Keratinocyte (primary cell): ENCODE measurements at regions not wholly inside any gene's neighbourhood (a gene's known extent, or its start where the extent isn't known, plus 50 kb on each side); places are given as distances from the start of the nearest gene placed in this dataset.

Experiments
- DNase-seq: peaks from one replicate; pipeline ENCODE4 v3.0.0-alpha.2; 2011; ENCODE audit warnings: low read depth, missing footprints, low spot score
- FAIRE-seq: peaks from 2 replicates; lab custom pipeline; 2011; peaks lifted over from hg19 to GRCh38; lab: Jason Lieb, UNC
- H2AFZ ChIP-seq: 2 replicates; pipeline ENCODE4 v1.6.0; 2012; ENCODE audit warnings: low read length, control low read depth, inconsistent platforms; ENCODE audit not compliant: control insufficient read depth
- H3K27ac ChIP-seq: 2 replicates; pipeline ENCODE4 v1.5.1; 2011; ENCODE audit warnings: low read length; ENCODE audit not compliant: control insufficient read depth, insufficient read depth
- H3K27me3 ChIP-seq: 3 replicates; pipeline ENCODE4 v1.6.0; 2011; ENCODE audit warnings: low read length; ENCODE audit not compliant: control insufficient read depth, insufficient read depth; ENCODE audit errors: extremely low read depth
- H3K36me3 ChIP-seq, 2 experiments: 2 replicates in 1 of 2; 3 replicates in 1 of 2; pipeline ENCODE4 v1.5.1; 2011; ENCODE audit warnings: low read length in 2 of 2, mild to moderate bottlenecking in 1 of 2; ENCODE audit not compliant: control insufficient read depth in 2 of 2, insufficient read depth in 2 of 2; ENCODE audit errors: extremely low read depth in 1 of 2
- H3K4me1 ChIP-seq: 3 replicates; pipeline ENCODE4 v1.5.1; 2011; ENCODE audit warnings: low read length; ENCODE audit not compliant: control insufficient read depth, insufficient read depth; ENCODE audit errors: extremely low read depth
- H3K4me2 ChIP-seq: 3 replicates; pipeline ENCODE4 v1.6.0; 2011; ENCODE audit warnings: low read depth, low read length; ENCODE audit not compliant: control insufficient read depth, insufficient read depth; ENCODE audit errors: extremely low read depth
- H3K4me3 ChIP-seq, 3 experiments: fragments of 200-600 bp in 1 of 3; sonication (generic) in 1 of 3; 2 replicates in 2 of 3; 3 replicates in 1 of 3; pipeline ENCODE4 v1.5.1; 2011 to 2016; ENCODE audit warnings: low read length in 3 of 3, mild to moderate bottlenecking in 3 of 3, control low read depth in 2 of 3, inconsistent platforms in 1 of 3, low read depth in 1 of 3, mixed read lengths in 1 of 3, mixed run types in 1 of 3, moderate library complexity in 1 of 3; ENCODE audit not compliant: control insufficient read depth in 2 of 3, insufficient read depth in 2 of 3; ENCODE audit errors: extremely low read depth in 1 of 3
- H3K79me2 ChIP-seq: 2 replicates; pipeline ENCODE4 v1.6.0; 2012; ENCODE audit warnings: low read length; ENCODE audit not compliant: control insufficient read depth, insufficient read depth
- H3K9ac ChIP-seq: 3 replicates; pipeline ENCODE4 v1.6.0; 2011; ENCODE audit warnings: low read length; ENCODE audit not compliant: control insufficient read depth, insufficient read depth; ENCODE audit errors: extremely low read depth
- H3K9me1 ChIP-seq: 3 replicates; pipeline ENCODE4 v1.6.0; 2011; ENCODE audit warnings: low read length; ENCODE audit not compliant: control insufficient read depth, insufficient read depth; ENCODE audit errors: extremely low read depth
- H3K9me3 ChIP-seq: 2 replicates; pipeline ENCODE4 v1.5.1; 2012; ENCODE audit warnings: low read depth, low read length; ENCODE audit not compliant: control insufficient read depth
- H4K20me1 ChIP-seq: 3 replicates; pipeline ENCODE4 v1.6.0; 2011; ENCODE audit warnings: low read length; ENCODE audit not compliant: control insufficient read depth, insufficient read depth; ENCODE audit errors: extremely low read depth
- EZH2 ChIP-seq: IDR thresholded peaks from one replicate; pipeline ENCODE4 v1.6.1; 2012; ENCODE audit warnings: inconsistent platforms, mild to moderate bottlenecking, low read length, moderate library complexity
- dilution Hi-C: fragments of 300-500 bp; cut with MboI; formaldehyde crosslinking; loops from one replicate; pipeline ENCODE4 v1.7.0; 2020; ENCODE audit warnings: low sequenced_read_pairs; ENCODE audit not compliant: extremely low pct_ligation_motif_present
- TF ChIP-seq, protein P1 (sequence below), 3 experiments: IDR thresholded peaks in 1 of 3; conservative IDR thresholded peaks in 1 of 3; optimal IDR thresholded peaks in 1 of 3; 2 replicates in 2 of 3; 3 replicates in 1 of 3; pipeline versions ENCODE3 to v1.5.1; 2011; ENCODE audit warnings: low read length in 3 of 3, mild to moderate bottlenecking in 3 of 3, moderate library complexity in 2 of 3, control low read depth in 1 of 3, inconsistent platforms in 1 of 3; ENCODE audit not compliant: insufficient read depth in 2 of 3; ENCODE audit errors: extremely low read depth in 1 of 3

DNA sequence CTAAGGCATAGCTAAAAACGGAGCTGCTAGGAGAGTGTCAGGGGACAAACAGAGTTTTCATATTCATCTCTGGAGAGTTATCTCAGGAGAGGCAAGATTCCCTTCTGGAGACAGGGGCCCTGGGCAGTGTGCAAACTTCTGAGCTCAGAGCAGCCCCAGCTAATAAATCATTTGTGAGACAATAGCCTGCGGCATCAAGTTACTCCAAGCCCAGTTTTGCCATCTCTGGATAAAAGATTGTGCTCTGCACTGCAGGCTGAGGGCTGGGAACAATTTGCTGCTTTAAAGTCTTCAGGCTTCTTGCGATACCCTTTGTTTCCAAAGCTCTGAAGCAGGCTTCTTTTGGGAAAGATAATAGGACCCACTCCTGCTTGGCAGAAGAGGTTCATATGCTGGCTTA, 164.3 kb upstream of the BRINP1 start:
- H3K27ac ChIP-seq: no peak overlapping the region
- no peak overlapping the region for H3K9ac ChIP-seq
- no peaks in the 10 kb centered on the region for H3K9me1 ChIP-seq
- H3K4me1 ChIP-seq: no peaks in the 10 kb centered on the region
- H3K27me3 ChIP-seq: no peaks in the 10 kb centered on the region
- H3K36me3 ChIP-seq: no peaks in the 10 kb centered on the region
- TF ChIP-seq, protein P1, sequence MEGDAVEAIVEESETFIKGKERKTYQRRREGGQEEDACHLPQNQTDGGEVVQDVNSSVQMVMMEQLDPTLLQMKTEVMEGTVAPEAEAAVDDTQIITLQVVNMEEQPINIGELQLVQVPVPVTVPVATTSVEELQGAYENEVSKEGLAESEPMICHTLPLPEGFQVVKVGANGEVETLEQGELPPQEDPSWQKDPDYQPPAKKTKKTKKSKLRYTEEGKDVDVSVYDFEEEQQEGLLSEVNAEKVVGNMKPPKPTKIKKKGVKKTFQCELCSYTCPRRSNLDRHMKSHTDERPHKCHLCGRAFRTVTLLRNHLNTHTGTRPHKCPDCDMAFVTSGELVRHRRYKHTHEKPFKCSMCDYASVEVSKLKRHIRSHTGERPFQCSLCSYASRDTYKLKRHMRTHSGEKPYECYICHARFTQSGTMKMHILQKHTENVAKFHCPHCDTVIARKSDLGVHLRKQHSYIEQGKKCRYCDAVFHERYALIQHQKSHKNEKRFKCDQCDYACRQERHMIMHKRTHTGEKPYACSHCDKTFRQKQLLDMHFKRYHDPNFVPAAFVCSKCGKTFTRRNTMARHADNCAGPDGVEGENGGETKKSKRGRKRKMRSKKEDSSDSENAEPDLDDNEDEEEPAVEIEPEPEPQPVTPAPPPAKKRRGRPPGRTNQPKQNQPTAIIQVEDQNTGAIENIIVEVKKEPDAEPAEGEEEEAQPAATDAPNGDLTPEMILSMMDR (optimal IDR thresholded peaks at IDR 0.05 in 1 of 3, IDR thresholded peaks at IDR 0.05 in 1 of 3, conservative IDR thresholded peaks at IDR 0.05 in 1 of 3; ENCODE audit: extremely low read depth in 1 of 3, insufficient read depth in 2 of 3, low read length in 3 of 3): no peak
- H4K20me1 ChIP-seq: no peaks in the 10 kb centered on the region
- DNase-seq: no peak
- FAIRE-seq: no peak
- H3K4me3 ChIP-seq: no peak overlapping the region
- H3K4me2 ChIP-seq: no peak overlapping the region
- H3K9me3 ChIP-seq: no peaks in the 10 kb centered on the region
- no peaks in the 10 kb centered on the region for H3K79me2 ChIP-seq
- H2AFZ ChIP-seq: no peak overlapping the region
- dilution Hi-C loops: no loop called here

DNA sequence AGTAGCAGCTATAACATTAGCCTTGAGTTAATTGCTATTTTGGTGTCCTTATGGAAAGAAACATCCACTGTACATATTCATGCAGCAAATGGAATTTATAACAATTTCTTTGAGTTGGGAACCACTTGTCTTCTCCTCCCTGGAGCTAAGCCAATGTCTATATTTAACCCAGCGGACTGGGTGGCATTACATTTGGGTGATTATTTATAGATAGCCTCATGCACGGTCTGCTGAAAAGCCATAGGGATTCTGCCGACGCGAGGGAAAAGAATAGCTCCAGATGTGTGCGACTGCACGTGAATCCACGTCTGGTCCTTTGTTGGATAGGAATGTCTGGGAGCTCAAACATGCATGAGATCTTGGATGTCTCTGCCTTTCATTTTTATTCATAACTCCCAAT, 157.5 kb upstream of the BRINP1 start:
- dilution Hi-C loops: no loop called here
- no peaks in the 10 kb centered on the region for H3K4me1 ChIP-seq
- FAIRE-seq: no peak

More for the DNA sequence above, 157.5 kb upstream of the BRINP1 start:
- H3K36me3 ChIP-seq: no peaks in the 10 kb centered on the region
- no peaks in the 10 kb centered on the region for H3K9me1 ChIP-seq
- no peaks in the 10 kb centered on the region for H4K20me1 ChIP-seq
- no peak overlapping the region for H3K4me3 ChIP-seq
- H3K9me3 ChIP-seq: no peaks in the 10 kb centered on the region
- no peak for DNase-seq
- H3K27ac ChIP-seq: no peak overlapping the region
- no peaks in the 10 kb centered on the region for H3K27me3 ChIP-seq
- H2AFZ ChIP-seq: no peak overlapping the region
- no peaks in the 10 kb centered on the region for H3K79me2 ChIP-seq
- H3K4me2 ChIP-seq: no peak overlapping the region
- TF ChIP-seq, protein P1 (optimal IDR thresholded peaks at IDR 0.05 in 1 of 3, IDR thresholded peaks at IDR 0.05 in 1 of 3, conservative IDR thresholded peaks at IDR 0.05 in 1 of 3; ENCODE audit: extremely low read depth in 1 of 3, insufficient read depth in 2 of 3, low read length in 3 of 3): no peak
- TF ChIP-seq EZH2: no peak
- no peak overlapping the region for H3K9ac ChIP-seq
